B cell (primary cell): ENCODE measurements at regions not wholly inside any gene's neighbourhood (a gene's known extent, or its start where the extent isn't known, plus 50 kb on each side); places are given as distances from the start of the nearest gene placed in this dataset.

Source experiments
- CTCF ChIP-seq: fragments of 200-600 bp; IDR thresholded peaks from one replicate; pipeline ENCODE4 v1.8.0; 2022; ENCODE audit warnings: antibody characterized with exemption, mild to moderate bottlenecking
- EZH2 ChIP-seq: IDR thresholded peaks from 2 replicates; pipeline ENCODE4 v1.6.1; 2012; ENCODE audit warnings: borderline replicate concordance, low read depth, mild to moderate bottlenecking, moderate library complexity, low read length; ENCODE audit not compliant: insufficient read depth, poor library complexity, severe bottlenecking

DNA sequence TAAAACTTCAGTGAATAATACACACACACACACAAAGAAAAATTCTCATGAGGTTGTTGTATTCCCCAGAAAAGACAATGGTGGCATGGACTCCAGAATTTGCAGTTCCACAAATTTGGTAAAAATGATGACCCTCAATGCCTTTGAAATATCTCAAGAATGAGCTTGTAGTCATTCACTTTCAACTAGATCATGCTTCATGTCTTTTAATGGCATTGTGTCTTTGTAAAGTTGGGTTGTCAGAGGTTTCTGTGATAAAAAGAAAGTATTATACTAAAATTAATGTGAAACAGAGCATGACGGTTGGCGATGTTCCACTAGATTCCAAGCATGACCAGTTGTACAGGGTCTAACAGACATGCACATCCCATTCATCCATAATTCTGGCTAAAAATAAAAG is 685.0 kb upstream of the FRG1 start:
- TF ChIP-seq CTCF: no peak
- no peak for TF ChIP-seq EZH2
